KMS-11 (cell line): ENCODE measurements at regions not wholly inside any gene's neighbourhood (a gene's known extent, or its start where the extent isn't known, plus 50 kb on each side); places are given as distances from the start of the nearest gene placed in this dataset.
A peak's percentile ranks its signal among the peaks of the same experiment; 100 is the strongest.

Experiments
- H2AFZ ChIP-seq: fragments of 200-600 bp; sonication (generic); 2 replicates; pipeline ENCODE4 v1.6.1; 2016; ENCODE audit warnings: antibody characterized with exemption, mixed run types, low read depth
- H3K27ac ChIP-seq: fragments of 200-600 bp; sonication (generic); 2 replicates; pipeline ENCODE4 v1.6.1; 2016; ENCODE audit warnings: mild to moderate bottlenecking, mixed run types
- H3K27me3 ChIP-seq: fragments of 200-600 bp; sonication (generic); 2 replicates; pipeline ENCODE4 v1.6.1; 2017; ENCODE audit warnings: mild to moderate bottlenecking, low read depth, mixed run types, moderate library complexity; ENCODE audit not compliant: insufficient read depth
- H3K36me3 ChIP-seq: fragments of 200-600 bp; sonication (generic); 2 replicates; pipeline ENCODE4 v1.6.1; 2017; ENCODE audit warnings: mild to moderate bottlenecking, mixed run types; ENCODE audit not compliant: insufficient read depth
- H3K4me1 ChIP-seq: fragments of 200-600 bp; sonication (generic); 2 replicates; pipeline ENCODE4 v1.6.1; 2016; ENCODE audit warnings: mild to moderate bottlenecking, low read depth, mixed run types; ENCODE audit not compliant: poor library complexity, severe bottlenecking
- H3K4me2 ChIP-seq: fragments of 200-600 bp; sonication (generic); 2 replicates; pipeline ENCODE4 v1.7.0; 2016; ENCODE audit warnings: mild to moderate bottlenecking, mixed run types
- H3K4me3 ChIP-seq: fragments of 200-600 bp; sonication (generic); IDR thresholded peaks from 2 replicates; pipeline ENCODE4 v1.6.1; 2017; ENCODE audit warnings: low read depth, low read length, mixed read lengths; ENCODE audit not compliant: insufficient read depth
- H3K79me2 ChIP-seq: fragments of 200-600 bp; sonication (generic); 2 replicates; pipeline ENCODE4 v1.6.1; 2016; ENCODE audit warnings: low read depth, mixed run types; ENCODE audit not compliant: insufficient read depth
- H3K9ac ChIP-seq: fragments of 200-600 bp; sonication (generic); 2 replicates; pipeline ENCODE4 v1.6.1; 2016; ENCODE audit warnings: mild to moderate bottlenecking, mixed run types
- H4K20me1 ChIP-seq: fragments of 200-600 bp; sonication (generic); 2 replicates; pipeline ENCODE4 v1.6.1; 2016; ENCODE audit warnings: mild to moderate bottlenecking, mixed run types; ENCODE audit not compliant: insufficient read depth
- TF ChIP-seq, protein P1 (sequence below): fragments of 200-600 bp; sonication (generic); conservative IDR thresholded peaks from 2 replicates; pipeline ENCODE4 v1.6.1; 2017; ENCODE audit warnings: low read depth, mild to moderate bottlenecking, antibody characterized with exemption, low read length, moderate library complexity, mixed read lengths

DNA sequence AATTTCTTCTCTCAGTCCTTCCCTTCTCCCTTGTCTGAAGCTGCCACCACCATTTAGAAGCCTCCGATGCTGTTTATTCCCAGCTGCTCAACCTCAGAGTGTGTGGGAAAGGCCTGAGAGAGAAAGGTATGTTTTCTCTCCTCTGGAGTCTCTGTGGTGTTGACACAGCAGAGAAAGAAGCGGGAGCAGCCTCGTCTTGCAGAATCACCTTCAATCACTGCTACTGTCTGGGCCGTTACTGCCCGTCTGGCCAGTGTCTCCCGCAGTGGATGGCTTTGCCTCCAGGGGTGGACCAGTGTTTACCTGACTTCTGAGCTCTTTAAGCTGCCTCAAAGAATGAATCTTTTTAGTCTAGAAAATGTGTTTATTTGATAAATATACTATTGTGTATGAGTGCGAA is 148.9 kb upstream of the FAM47C start:
- no peak overlapping the region for H3K27ac ChIP-seq
- TF ChIP-seq, protein P1, sequence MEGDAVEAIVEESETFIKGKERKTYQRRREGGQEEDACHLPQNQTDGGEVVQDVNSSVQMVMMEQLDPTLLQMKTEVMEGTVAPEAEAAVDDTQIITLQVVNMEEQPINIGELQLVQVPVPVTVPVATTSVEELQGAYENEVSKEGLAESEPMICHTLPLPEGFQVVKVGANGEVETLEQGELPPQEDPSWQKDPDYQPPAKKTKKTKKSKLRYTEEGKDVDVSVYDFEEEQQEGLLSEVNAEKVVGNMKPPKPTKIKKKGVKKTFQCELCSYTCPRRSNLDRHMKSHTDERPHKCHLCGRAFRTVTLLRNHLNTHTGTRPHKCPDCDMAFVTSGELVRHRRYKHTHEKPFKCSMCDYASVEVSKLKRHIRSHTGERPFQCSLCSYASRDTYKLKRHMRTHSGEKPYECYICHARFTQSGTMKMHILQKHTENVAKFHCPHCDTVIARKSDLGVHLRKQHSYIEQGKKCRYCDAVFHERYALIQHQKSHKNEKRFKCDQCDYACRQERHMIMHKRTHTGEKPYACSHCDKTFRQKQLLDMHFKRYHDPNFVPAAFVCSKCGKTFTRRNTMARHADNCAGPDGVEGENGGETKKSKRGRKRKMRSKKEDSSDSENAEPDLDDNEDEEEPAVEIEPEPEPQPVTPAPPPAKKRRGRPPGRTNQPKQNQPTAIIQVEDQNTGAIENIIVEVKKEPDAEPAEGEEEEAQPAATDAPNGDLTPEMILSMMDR: no peak
- H2AFZ ChIP-seq: no peak overlapping the region
- no peaks in the 10 kb centered on the region for H3K36me3 ChIP-seq
- no peak overlapping the region for H3K4me3 ChIP-seq
- no peaks in the 10 kb centered on the region for H3K4me1 ChIP-seq
- H3K27me3 ChIP-seq: no peaks in the 10 kb centered on the region
- H3K4me2 ChIP-seq: no peak overlapping the region
- H3K9ac ChIP-seq: no peak overlapping the region
- H4K20me1 ChIP-seq: no peaks in the 10 kb centered on the region
- no peaks in the 10 kb centered on the region for H3K79me2 ChIP-seq

DNA sequence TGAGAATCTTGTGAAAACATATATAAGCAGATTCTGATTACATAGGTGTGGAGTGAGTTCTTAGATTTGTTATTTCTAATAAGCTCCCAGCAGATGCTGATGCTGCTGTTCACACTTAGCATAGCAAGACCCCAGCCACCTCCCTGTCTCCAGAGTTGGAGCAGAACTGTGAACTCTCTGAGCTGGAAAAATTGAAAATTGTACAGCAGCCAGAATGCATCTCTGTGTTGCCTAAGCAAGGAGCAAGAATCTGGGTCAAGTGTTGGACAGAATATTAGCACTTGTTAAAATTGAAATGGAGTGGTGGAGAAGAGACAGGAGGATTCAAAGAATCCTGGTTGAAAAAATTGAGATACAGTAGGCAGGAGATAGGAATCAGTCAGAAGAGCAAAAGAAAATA is 146.6 kb upstream of the FAM47C start:
- H3K36me3 ChIP-seq: no peaks in the 10 kb centered on the region
- H3K4me3 ChIP-seq: no peak overlapping the region
- TF ChIP-seq, protein P1: no peak
- no peaks in the 10 kb centered on the region for H3K79me2 ChIP-seq
- H3K4me1 ChIP-seq: no peaks in the 10 kb centered on the region
- no peak overlapping the region for H3K27ac ChIP-seq
- H2AFZ ChIP-seq: no peak overlapping the region
- no peak overlapping the region for H3K9ac ChIP-seq
- H3K27me3 ChIP-seq: no peaks in the 10 kb centered on the region
- H4K20me1 ChIP-seq: no peaks in the 10 kb centered on the region
- H3K4me2 ChIP-seq: no peak overlapping the region

DNA sequence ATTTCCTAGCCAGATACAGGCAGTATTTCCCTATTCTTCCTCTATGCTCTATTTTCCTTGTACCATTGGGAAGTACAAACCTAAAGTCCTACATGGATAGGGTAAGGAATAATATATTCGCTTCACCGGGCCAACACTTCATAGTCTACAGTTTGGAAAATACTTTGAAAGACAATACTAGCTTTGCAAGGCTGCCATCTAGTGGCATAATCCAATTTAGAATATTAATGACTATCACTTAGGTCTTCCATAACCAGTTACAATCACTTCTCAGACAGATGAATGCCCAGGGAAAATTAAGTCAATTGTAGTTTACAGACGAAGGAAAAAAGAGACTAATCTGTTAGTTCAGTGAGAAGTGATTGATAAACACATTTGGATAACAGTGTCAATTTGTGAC is 141.0 kb upstream of the FAM47C start:
- TF ChIP-seq, protein P1: peak; percentile 56
- no peak overlapping the region for H2AFZ ChIP-seq
- no peak overlapping the region for H3K4me3 ChIP-seq
- H3K79me2 ChIP-seq: no peaks in the 10 kb centered on the region
- H4K20me1 ChIP-seq: no peaks in the 10 kb centered on the region
- no peaks in the 10 kb centered on the region for H3K4me1 ChIP-seq
- H3K27me3 ChIP-seq: no peaks in the 10 kb centered on the region
- no peaks in the 10 kb centered on the region for H3K36me3 ChIP-seq
- no peak overlapping the region for H3K27ac ChIP-seq
- H3K9ac ChIP-seq: no peak overlapping the region
- no peak overlapping the region for H3K4me2 ChIP-seq

DNA sequence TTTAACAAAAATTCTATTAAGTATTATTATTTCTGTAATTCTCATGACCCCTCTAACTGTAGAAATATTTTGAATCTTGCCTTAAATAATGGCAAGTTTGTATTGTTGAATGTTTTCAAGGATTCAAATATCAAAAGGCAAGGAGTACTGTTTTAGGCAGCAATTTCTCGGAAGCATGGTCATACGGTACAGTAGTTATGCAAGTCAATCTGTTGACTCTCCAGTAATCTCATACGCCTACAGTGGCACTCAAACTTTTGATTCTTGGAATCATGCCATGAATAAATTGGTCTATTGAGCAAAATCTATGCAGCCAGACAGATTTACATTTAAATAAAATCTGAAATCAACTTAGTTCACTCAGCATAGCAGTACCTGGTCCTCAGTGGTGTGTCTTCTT is 139.6 kb upstream of the FAM47C start:
- H4K20me1 ChIP-seq: no peaks in the 10 kb centered on the region
- no peaks in the 10 kb centered on the region for H3K36me3 ChIP-seq
- H2AFZ ChIP-seq: no peak overlapping the region
- no peaks in the 10 kb centered on the region for H3K4me1 ChIP-seq
- TF ChIP-seq, protein P1: no peak
- H3K79me2 ChIP-seq: no peaks in the 10 kb centered on the region
- no peaks in the 10 kb centered on the region for H3K27me3 ChIP-seq
- no peak overlapping the region for H3K27ac ChIP-seq
- H3K9ac ChIP-seq: no peak overlapping the region
- H3K4me3 ChIP-seq: no peak overlapping the region
- H3K4me2 ChIP-seq: no peak overlapping the region

DNA sequence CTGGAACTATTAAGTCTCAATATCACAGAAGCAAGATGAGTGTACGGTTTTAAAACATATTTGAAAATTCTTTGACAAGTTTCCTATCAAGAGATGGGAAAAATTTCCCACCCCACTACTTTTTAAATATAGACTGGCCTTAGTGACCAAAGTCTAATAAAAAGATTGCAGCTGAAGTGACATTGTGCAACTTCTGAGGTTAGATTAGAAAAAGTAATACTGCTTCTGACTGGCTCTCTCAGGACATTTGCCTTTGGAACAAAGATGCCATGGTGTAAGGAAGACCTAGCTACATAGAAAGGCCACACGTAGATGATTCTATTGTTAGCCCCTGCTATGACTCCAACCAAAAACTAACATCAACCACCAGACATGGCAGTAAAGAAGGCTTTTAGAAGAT is 138.7 kb upstream of the FAM47C start:
- Histone ChIP-seq H3K36me3 (no peaks in the 10 kb centered on the region), H3K27ac (no peak overlapping the region), H4K20me1 (no peaks in the 10 kb centered on the region), H3K4me3 (no peak overlapping the region), H3K4me2 (no peak overlapping the region), H3K9ac (no peak overlapping the region), H3K79me2 (no peaks in the 10 kb centered on the region), H3K4me1 (no peaks in the 10 kb centered on the region), H2AFZ (no peak overlapping the region), H3K27me3 (no peaks in the 10 kb centered on the region)
- TF ChIP-seq, protein P1: no peak
